T-helper 2 cell treated with Interferon-gamma antibody and Interleukin-4, amounts not matched to agents 5 μg/mL and 100 μg/mL, for 36 hours (primary cell): ENCODE measurements at regions not wholly inside any gene's neighbourhood (a gene's known extent, or its start where the extent isn't known, plus 50 kb on each side); places are given as distances from the start of the nearest gene placed in this dataset.
"Not testable (repeated sequence)": the region's sequence is repeated elsewhere in the genome, so short reads cannot be mapped to it uniquely, and the experiment has no call there.

ENCODE experiments used
- DNase-seq: peaks from one replicate; pipeline ENCODE4 v3.0.0; 2021; ENCODE audit warnings: low spot score
- H3K27ac Mint-ChIP-seq: one replicate; pipeline ENCODE4 v1.8.0; 2021; ENCODE audit warnings: mild to moderate bottlenecking, mixed read lengths
- H3K27me3 Mint-ChIP-seq: one replicate; pipeline ENCODE4 v1.8.0; 2021; ENCODE audit warnings: low read depth, mixed read lengths
- H3K36me3 Mint-ChIP-seq: one replicate; pipeline ENCODE4 v1.8.0; 2021; ENCODE audit warnings: low read depth, mixed read lengths
- H3K4me1 Mint-ChIP-seq: one replicate; pipeline ENCODE4 v1.8.0; 2021; ENCODE audit warnings: low read depth, mixed read lengths
- H3K4me3 Mint-ChIP-seq: one replicate; pipeline ENCODE4 v1.8.0; 2022; ENCODE audit warnings: mild to moderate bottlenecking, moderate library complexity, mixed read lengths
- H3K9me3 Mint-ChIP-seq: one replicate; pipeline ENCODE4 v1.8.0; 2021; ENCODE audit warnings: mixed read lengths

DNA sequence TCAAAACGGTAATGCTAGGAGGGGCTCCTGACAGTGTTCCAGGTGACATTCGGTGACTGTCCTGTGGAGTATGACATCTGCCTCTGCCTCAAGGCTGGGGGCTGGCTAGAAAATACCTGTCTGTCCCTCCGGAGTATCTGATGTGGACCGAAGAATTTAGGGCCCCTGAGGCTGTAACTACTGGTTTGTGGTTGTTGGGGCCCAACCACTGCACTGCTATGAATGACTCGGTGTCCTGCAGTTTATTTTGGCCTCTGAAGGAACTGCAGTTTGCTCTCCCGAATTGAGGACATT lies 198.9 kb upstream of the CAND1 start:
- no peak overlapping the region for H3K27ac Mint-ChIP-seq
- DNase-seq, result no peak
- no peaks in the 10 kb centered on the region for H3K9me3 Mint-ChIP-seq
- H3K4me3 Mint-ChIP-seq, result peak overlapping the region; percentile 79
- no peaks in the 10 kb centered on the region for H3K36me3 Mint-ChIP-seq
- H3K27me3 Mint-ChIP-seq, result peaks cover 69% of the 10 kb centered on the region
- peaks cover 5% of the 10 kb centered on the region for H3K4me1 Mint-ChIP-seq

DNA sequence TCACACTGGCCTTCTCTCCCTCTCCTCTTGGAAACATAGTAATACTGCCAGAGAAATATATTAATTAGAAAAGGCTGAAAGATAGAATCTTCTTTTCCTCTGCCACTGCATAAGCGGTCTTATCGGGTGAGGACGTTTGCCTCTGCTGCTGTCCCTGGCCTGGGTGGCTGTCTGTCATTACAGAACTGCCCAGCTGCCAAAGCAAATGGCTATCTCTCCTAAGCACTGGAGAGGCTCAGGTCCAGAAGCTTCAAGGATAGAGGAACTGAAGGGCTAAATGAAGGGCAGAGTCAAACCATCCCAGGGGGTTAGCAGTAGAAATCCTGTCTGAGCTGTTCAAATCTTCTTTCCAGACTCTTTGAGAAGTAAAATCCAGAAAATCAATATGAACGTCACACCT lies 198.6 kb upstream of the CAND1 start:
- H3K27me3 Mint-ChIP-seq, result peaks cover 70% of the 10 kb centered on the region
- H3K27ac Mint-ChIP-seq, result no peak overlapping the region
- no peaks in the 10 kb centered on the region for H3K36me3 Mint-ChIP-seq
- H3K4me1 Mint-ChIP-seq, result peaks cover 5% of the 10 kb centered on the region
- H3K4me3 Mint-ChIP-seq, result peak overlapping the region; percentile 79
- H3K9me3 Mint-ChIP-seq, result no peaks in the 10 kb centered on the region
- no peak for DNase-seq

DNA sequence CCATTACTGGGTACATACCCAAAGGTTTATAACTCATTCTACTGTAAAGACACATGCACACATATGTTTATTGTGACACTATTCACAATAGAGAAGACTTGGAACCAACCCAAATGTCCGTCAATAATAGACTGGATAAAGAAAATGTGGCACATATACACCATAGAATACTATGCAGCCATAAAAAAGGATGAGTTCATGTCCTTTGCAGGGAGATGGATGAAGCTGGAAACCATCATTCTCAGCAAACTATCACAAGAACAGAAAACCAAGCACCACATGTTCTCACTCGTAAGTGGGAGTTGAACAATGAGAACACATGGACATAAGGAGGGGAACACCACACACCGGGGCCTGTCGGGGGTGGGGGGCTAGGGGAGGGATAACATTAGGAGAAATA lies 196.9 kb upstream of the CAND1 start:
- not testable (repeated sequence) for DNase-seq, H3K9me3 Mint-ChIP-seq, H3K4me3 Mint-ChIP-seq, H3K36me3 Mint-ChIP-seq, H3K4me1 Mint-ChIP-seq, H3K27ac Mint-ChIP-seq
- peaks cover 61% of the 10 kb centered on the region for H3K27me3 Mint-ChIP-seq

DNA sequence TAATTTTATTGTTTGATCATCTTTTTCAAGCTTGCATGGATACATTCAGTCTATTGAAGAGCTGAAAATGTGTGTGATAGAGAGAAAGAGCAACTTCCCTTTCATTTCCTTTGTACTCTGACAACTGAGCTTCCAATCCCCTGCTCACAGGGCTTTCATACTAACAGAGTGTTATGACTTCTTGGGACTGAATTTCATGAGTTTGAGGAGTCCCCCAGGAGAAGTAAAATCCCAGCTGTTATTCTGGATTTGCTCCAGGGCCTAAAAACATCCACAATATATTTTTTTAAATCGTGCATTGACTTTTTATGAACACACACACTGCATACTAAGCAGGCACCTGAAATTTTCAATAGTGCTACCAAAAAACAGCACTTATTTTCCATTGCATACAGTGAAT lies 195.8 kb upstream of the CAND1 start:
- no peak for DNase-seq
- Mint-ChIP-seq H3K36me3 (no peaks in the 10 kb centered on the region), H3K27ac (no peak overlapping the region), H3K27me3 (peaks cover 51% of the 10 kb centered on the region), H3K4me1 (peaks cover 4% of the 10 kb centered on the region), H3K9me3 (no peaks in the 10 kb centered on the region), H3K4me3 (no peak overlapping the region)

DNA sequence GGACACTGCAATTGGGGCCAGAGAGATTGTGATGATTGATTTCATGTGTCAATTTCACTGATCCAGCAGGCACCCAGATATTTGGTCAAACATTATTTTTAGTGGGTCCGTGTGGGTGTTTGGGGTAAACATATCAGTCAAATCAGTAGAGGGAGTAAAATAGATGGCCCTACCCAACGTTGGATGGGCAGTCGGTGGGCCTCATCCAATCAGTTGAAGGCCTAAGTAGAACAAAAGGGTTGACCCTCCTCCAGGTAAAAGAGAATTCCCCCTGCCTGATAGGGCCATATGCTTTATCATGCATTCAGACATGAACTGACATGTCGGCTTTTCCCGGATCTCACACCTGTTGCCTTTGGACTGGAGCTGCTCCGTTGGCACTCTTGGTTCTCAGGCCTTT lies 195.1 kb upstream of the CAND1 start:
- DNase-seq, result no peak
- H3K36me3 Mint-ChIP-seq, result no peaks in the 10 kb centered on the region
- no peak overlapping the region for H3K27ac Mint-ChIP-seq
- no peak overlapping the region for H3K4me3 Mint-ChIP-seq
- no peaks in the 10 kb centered on the region for H3K4me1 Mint-ChIP-seq
- H3K27me3 Mint-ChIP-seq, result peaks cover 49% of the 10 kb centered on the region
- H3K9me3 Mint-ChIP-seq, result no peaks in the 10 kb centered on the region

DNA sequence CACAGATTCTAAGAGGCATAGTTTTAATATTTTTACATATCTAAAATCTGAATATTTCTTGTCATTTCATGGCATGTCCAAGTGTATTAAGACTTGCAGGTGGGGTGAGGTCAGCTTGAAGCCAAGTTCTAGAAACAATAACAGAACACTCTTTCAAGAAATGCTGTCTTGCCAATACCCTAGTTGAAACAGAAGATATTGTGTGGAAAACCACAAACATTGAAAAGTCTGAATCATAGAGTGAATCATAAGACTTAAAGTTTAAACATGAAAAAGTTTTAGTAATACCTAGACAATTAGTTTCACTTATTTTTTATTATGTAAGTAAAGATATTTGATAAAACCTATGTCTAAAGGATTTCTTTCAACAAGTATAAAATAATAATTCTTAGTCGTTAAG lies 191.5 kb upstream of the CAND1 start:
- no peak overlapping the region for H3K4me3 Mint-ChIP-seq

DNA sequence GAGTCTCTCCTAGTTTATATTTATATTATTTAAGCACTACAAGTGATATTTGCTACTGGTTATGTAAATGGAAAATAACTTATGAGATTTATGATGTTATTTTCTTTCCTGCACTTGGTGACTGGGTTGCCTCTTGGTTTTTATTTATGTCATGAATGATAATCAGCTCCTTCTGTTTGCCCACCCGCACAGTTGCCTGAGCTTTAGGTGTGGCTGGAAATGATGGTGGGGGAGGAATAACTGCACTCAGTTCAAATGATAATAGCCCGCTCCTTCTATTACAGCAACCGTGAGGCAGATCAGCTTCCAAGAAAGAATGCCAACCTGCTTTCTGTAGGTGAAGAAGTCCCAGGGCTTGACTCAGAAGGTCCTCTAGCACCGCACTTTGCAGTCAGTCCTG lies 190.2 kb upstream of the CAND1 start:
- no peaks in the 10 kb centered on the region for H3K4me1 Mint-ChIP-seq
- no peaks in the 10 kb centered on the region for H3K9me3 Mint-ChIP-seq
- no peak overlapping the region for H3K27ac Mint-ChIP-seq
- peaks cover 32% of the 10 kb centered on the region for H3K27me3 Mint-ChIP-seq
- DNase-seq, result no peak
- no peaks in the 10 kb centered on the region for H3K36me3 Mint-ChIP-seq
- no peak overlapping the region for H3K4me3 Mint-ChIP-seq

More for the DNA sequence above, 191.5 kb upstream of the CAND1 start:
- DNase-seq, result no peak
- Mint-ChIP-seq H3K27me3 (peaks cover 38% of the 10 kb centered on the region), H3K9me3 (no peaks in the 10 kb centered on the region), H3K4me1 (no peaks in the 10 kb centered on the region), H3K27ac (no peak overlapping the region), H3K36me3 (no peaks in the 10 kb centered on the region)

DNA sequence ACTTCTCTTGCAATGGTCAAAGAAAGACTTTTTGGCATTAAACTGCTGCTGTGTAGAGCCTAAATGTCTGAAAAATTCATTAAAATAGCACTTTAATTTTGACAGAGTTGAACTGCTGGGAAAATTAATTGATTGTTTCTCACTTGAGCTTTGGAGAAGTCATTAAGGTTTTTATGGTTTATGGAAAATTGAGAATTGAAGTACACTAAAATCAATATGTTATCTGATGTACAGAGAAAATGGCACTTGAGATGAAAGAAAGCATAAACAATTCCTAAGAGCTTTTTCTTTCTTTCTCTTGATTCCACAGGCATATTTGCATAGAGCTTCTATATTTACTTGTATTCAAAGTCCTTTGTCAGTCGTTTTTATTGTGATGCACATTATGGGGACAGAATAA lies 188.5 kb upstream of the CAND1 start:
- Mint-ChIP-seq H3K4me1 (no peaks in the 10 kb centered on the region), H3K36me3 (no peaks in the 10 kb centered on the region), H3K27ac (no peak overlapping the region), H3K27me3 (peaks cover 28% of the 10 kb centered on the region), H3K9me3 (no peaks in the 10 kb centered on the region), H3K4me3 (no peak overlapping the region)
- no peak for DNase-seq

DNA sequence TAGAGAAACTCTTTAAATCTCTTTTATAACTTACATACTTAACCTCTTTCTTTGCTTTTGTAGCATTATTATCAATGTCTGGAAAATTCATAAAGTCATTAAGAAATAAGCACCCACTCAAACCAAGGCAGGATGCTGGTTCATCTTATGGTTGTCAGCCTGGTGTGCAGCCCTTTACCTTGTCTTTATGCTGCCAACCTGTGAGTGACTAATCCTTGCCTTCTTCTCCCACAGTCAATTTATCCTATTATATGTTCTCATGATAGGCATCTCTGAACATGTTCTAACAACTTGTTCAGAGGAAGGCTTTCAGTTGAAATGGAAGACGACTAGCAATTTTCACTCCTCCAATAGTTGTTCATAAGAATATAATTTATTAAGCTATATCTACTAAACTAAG lies 186.9 kb upstream of the CAND1 start:
- Mint-ChIP-seq H3K4me1 (no peaks in the 10 kb centered on the region), H3K36me3 (no peaks in the 10 kb centered on the region), H3K4me3 (no peak overlapping the region), H3K9me3 (no peaks in the 10 kb centered on the region), H3K27me3 (peaks cover 22% of the 10 kb centered on the region), H3K27ac (no peak overlapping the region)
- no peak for DNase-seq

DNA sequence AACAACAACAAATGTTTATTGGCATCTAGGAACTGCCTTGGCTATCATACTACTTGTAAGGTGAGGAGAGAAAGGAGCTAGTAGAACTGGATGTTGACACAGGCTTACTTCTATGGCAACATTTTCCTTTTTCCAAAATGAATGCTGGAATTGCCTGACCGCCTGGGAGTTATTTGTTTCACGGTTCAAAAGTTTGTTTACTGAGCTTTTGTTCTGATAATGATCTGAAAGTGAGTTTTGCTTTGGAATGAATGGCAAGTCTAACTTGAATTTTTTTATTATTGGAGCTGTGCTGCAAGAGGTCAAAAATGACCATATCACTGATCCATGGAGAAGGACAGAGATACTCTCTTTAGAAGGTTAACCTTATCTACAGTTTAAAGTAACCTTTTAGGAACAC lies 183.5 kb upstream of the CAND1 start:
- Mint-ChIP-seq H3K9me3 (no peaks in the 10 kb centered on the region), H3K36me3 (no peaks in the 10 kb centered on the region), H3K27ac (no peak overlapping the region), H3K4me3 (no peak overlapping the region), H3K27me3 (peaks cover 19% of the 10 kb centered on the region), H3K4me1 (no peaks in the 10 kb centered on the region)
- no peak for DNase-seq

DNA sequence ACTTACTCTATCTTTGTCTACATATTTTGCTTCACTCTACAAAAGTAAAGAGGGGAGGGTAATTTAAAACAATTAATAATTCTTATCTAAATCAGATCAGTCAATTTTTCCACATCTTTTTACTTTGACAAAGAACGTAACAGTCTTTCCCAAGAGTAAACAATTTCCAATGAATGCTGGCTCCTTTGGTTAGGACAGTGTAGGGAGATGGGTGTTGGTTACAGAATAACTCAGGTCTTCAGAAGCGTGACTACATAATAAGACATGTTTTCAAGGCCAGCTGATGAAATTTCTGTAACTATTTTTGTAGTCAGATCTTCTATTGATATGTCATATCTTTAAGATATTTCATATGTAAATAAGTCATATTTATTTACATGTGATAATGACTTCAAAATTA lies 183.0 kb upstream of the CAND1 start:
- no peaks in the 10 kb centered on the region for H3K4me1 Mint-ChIP-seq
- H3K36me3 Mint-ChIP-seq, result no peaks in the 10 kb centered on the region
- DNase-seq, result no peak
- no peak overlapping the region for H3K4me3 Mint-ChIP-seq
- H3K27me3 Mint-ChIP-seq, result peaks cover 18% of the 10 kb centered on the region
- no peak overlapping the region for H3K27ac Mint-ChIP-seq
- H3K9me3 Mint-ChIP-seq, result no peaks in the 10 kb centered on the region

DNA sequence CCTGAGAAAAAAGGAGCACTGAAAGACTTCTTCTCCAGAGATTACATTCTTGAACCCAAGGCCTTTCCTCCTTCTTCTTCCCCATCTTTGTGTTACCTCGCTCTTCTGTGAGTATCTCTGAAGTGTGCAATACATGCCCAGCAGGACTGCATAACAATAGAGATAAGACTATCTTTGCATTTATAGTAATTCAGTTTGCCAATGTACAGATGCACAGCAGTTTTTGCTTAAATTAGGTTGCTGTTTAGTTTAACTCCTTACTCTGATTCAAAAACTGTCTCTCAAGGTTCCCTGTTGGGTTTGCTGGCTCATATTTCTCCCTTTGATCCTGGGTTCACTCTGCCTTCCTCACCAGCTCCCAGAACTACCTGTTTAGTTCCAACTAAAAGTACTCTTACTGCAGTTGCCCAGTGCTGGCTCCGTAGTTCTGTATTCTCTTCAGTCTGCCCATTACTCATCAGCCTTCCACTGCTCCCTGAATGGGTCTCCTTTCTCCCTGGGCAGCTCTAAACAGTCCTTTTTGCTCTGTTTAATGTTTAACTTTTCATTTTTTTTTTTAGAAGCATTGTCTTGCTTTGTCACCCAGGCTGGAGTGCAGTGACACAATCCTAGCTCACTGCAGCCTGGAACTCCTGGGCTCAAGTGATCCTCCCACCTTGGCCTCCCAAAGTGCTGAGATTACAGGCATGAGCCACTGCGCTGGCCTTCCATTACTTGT lies 180.6 kb upstream of the CAND1 start:
- Mint-ChIP-seq H3K4me3 (no peak overlapping the region), H3K27me3 (peaks cover 11% of the 10 kb centered on the region), H3K27ac (no peak overlapping the region), H3K9me3 (no peaks in the 10 kb centered on the region), H3K4me1 (no peaks in the 10 kb centered on the region), H3K36me3 (no peaks in the 10 kb centered on the region)
- DNase-seq, result no peak

DNA sequence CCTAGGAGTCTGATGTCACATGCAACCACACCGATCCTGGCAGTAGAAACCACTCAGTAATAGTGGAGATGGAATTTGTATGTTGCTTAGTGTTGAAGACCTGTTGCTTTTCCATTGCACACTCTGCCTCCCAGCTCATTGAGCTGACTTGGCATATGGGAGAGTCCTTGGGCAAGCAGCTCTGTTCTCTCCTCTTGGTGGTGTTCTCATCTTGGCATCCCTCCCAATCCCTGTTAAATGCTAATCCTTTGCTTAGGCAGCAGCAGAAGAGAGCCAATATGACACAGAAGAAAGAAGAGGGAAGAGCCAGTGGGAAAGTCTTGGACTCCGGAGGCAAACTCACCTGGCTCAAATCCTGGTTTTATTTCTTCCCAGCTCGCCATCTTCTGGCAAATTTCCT lies 178.0 kb upstream of the CAND1 start:
- no peak for DNase-seq
- no peaks in the 10 kb centered on the region for H3K9me3 Mint-ChIP-seq
- no peaks in the 10 kb centered on the region for H3K4me1 Mint-ChIP-seq

DNA sequence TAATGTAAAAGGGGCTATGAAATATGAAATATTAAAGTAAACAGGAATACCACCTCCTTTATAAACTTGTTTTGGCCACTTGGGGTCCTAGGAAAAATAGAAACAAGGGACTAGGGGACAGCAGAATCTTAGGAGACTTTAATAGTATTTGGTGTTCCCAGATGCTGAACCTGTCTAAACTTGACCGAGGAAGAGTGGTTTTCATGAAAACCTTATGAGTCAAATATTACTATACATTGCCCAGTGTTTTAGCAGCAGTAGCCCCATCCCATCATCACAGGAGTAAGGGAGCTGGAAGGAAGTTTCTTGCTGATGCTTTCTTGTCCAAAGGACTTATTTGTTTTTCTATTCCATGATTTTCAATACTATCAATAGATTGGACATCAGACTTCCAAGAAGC lies 177.5 kb upstream of the CAND1 start:
- no peak overlapping the region for H3K27ac Mint-ChIP-seq
- no peaks in the 10 kb centered on the region for H3K36me3 Mint-ChIP-seq

More for the DNA sequence above, 178.0 kb upstream of the CAND1 start:
- Mint-ChIP-seq H3K36me3 (no peaks in the 10 kb centered on the region), H3K27me3 (peaks cover 8% of the 10 kb centered on the region), H3K27ac (no peak overlapping the region), H3K4me3 (no peak overlapping the region)

DNA sequence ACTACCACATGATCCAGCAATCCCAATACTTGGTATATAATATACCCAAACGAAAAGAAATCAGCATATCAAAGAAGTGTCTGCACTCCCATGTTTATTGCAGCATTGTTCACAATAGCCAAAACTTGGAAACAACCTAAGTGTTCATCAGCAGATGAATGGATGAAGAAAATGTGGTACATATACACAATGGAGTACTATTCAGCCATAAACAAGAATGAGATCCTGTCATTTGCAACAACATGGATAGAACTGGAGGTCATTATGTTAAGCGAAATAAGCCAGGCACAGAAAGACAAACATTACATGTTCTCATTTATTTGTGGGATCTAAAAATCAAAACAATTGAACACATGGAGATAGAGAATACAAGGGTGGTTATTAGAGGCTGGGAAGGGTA lies 176.2 kb upstream of the CAND1 start:
- not testable (repeated sequence) for DNase-seq, H3K9me3 Mint-ChIP-seq

More for the DNA sequence above, 177.5 kb upstream of the CAND1 start:
- Mint-ChIP-seq H3K4me3 (no peak overlapping the region), H3K4me1 (no peaks in the 10 kb centered on the region), H3K9me3 (no peaks in the 10 kb centered on the region), H3K27me3 (peaks cover 8% of the 10 kb centered on the region)
- DNase-seq, result no peak

More for the DNA sequence above, 176.2 kb upstream of the CAND1 start:
- H3K4me3 Mint-ChIP-seq, H3K4me1 Mint-ChIP-seq, H3K27me3 Mint-ChIP-seq, H3K27ac Mint-ChIP-seq, H3K36me3 Mint-ChIP-seq: not testable (repeated sequence)
